Keratinocyte (primary cell): ENCODE measurements at regions not wholly inside any gene's neighbourhood (a gene's known extent, or its start where the extent isn't known, plus 50 kb on each side); places are given as distances from the start of the nearest gene placed in this dataset.

ENCODE experiments used
- CTCF ChIP-seq, 3 experiments: IDR thresholded peaks in 1 of 3; conservative IDR thresholded peaks in 1 of 3; optimal IDR thresholded peaks in 1 of 3; 2 replicates in 2 of 3; 3 replicates in 1 of 3; pipeline versions ENCODE3 to v1.5.1; 2011; ENCODE audit warnings: low read length in 3 of 3, mild to moderate bottlenecking in 3 of 3, moderate library complexity in 2 of 3, control low read depth in 1 of 3, inconsistent platforms in 1 of 3; ENCODE audit not compliant: insufficient read depth in 2 of 3; ENCODE audit errors: extremely low read depth in 1 of 3
- EZH2 ChIP-seq: IDR thresholded peaks from one replicate; pipeline ENCODE4 v1.6.1; 2012; ENCODE audit warnings: inconsistent platforms, mild to moderate bottlenecking, low read length, moderate library complexity

- TF ChIP-seq CTCF (optimal IDR thresholded peaks at IDR 0.05 in 1 of 3, IDR thresholded peaks at IDR 0.05 in 1 of 3, conservative IDR thresholded peaks at IDR 0.05 in 1 of 3; ENCODE audit: extremely low read depth in 1 of 3, insufficient read depth in 2 of 3, low read length in 3 of 3) = no peak
- TF ChIP-seq EZH2 = no peak
These were observed 1495.9 kb downstream of the BRD1 start for GRCh38 chr22:48331691-48332220.
